NCI-H748 (cell line): ENCODE measurements at regions not wholly inside any gene's neighbourhood (a gene's known extent, or its start where the extent isn't known, plus 50 kb on each side); places are given as distances from the start of the nearest gene placed in this dataset.
"Not testable (repeated sequence)": the region's sequence is repeated elsewhere in the genome, so short reads cannot be mapped to it uniquely, and the experiment has no call there.

Source experiments
- DNase-seq: peaks from one replicate; lab custom pipeline; 2025; ENCODE audit not compliant: unreplicated experiment; lab: John Stamatoyannopoulos, UW

DNA sequence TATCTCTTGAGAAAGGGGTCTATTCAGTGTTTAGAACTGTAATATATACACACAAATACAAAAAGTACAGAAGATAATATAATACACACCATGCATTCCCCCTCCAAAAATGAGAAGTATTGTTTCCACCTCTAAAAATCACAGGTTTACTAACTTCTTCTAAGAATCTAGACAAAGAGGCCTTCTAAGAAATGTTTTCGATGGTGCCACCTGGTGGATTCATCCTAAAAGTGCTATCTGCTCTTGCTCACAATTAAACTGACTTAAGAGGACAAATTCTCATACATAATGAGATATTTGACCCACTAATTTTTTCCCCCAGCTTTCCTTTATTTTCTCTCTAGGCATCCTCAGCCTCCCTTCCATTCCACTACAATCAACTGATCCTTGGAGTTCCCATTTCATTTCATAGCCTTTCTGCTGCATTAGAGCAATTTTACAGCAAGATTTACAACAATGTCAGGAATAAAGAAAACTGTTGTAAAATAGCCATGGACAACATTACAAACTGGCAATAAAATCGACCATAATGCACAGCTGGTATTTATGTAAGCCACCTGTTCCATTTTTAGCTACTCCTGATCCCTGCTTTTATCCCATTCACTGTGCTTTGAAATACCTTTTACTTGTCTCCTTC is 124.6 kb downstream of the ARRDC4 start:
- DNase-seq, result peak; percentile 42

GRCh38 chr15:98088307-98088945 is 127.9 kb downstream of the ARRDC4 start:
- DNase-seq, result not testable (repeated sequence)

DNA sequence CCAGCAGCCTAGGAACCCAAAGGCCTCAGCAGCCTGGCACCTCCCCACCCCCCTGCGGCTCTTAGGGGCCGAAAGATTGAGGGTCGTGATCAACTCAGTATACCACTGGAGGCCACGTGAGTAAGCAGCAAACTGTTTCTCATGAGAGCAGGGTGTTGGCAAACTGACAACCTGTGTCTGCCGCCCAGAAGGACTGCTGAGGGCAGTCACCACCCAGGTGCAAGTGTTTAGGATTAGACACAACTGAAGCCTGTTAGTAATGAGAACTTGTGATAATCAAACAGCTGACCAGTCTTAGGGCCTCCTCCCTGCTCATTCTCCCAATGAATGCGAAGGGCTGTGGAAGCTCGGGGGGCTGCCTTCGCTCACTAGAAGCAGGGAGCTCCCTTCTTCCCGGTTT is 128.8 kb downstream of the ARRDC4 start:
- not testable (repeated sequence) for DNase-seq

GRCh38 chr15:98097986-98098385 is 137.5 kb downstream of the ARRDC4 start:
- not testable (repeated sequence) for DNase-seq

GRCh38 chr15:98100606-98101005 is 140.1 kb downstream of the ARRDC4 start:
- DNase-seq, result not testable (repeated sequence)

GRCh38 chr15:98103570-98103969 is 143.1 kb downstream of the ARRDC4 start:
- DNase-seq, result no peak

GRCh38 chr15:98104386-98105151 is 144.1 kb downstream of the ARRDC4 start:
- DNase-seq, result not testable (repeated sequence)

DNA sequence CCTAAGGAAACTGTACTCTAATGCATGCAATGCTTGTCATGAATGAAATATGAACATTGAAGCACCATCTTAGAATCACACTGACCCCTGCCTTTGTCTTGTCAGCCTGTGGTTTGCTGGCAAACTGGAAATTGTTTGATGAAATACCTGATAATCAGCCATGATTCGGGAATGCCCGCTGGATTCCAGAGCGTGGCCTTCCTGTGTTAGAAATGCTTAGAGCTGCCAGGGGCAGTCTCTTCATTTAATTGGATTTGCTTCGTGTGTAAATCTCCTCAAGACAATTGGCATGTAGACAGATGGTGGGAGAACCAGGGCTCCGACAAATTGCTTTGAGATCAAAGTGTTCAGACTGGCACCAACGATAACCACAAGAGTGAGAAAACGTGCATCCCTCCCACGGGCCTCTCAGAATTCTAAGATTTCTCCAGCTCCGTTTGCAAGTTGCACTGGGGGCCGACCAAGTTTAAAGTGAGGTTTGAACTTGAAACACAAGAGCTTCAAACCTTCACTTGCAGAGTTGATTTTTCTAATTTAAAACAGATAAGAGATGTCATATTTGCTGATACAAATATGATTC is 146.2 kb downstream of the ARRDC4 start:
- not testable (repeated sequence) for DNase-seq

- DNase-seq, result no peak
Observed at GRCh38 chr15:98111806-98112205, 151.3 kb downstream of the ARRDC4 start.

DNA sequence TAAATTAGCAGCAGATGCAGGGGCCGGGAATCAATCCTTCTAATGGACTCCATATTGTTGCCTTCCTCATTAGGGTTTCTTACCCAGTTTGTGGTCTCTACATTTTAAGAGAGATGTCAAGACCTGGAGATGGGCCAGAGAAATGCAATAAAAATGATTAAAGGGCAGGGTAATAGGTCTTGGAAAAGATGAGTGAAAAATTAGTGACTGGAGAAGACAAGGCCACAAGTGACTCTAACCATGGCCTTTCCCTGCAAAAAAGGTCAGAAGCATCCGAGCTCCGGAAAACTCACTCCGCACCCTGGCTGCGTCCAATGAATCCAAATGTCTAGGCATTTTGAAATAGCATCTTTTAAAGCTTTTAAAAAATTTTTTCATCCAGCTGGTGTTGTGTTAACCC is 152.8 kb downstream of the ARRDC4 start:
- no peak for DNase-seq

- DNase-seq, result no peak
Observed at GRCh38 chr15:98120561-98120960, 160.1 kb downstream of the ARRDC4 start.

DNA sequence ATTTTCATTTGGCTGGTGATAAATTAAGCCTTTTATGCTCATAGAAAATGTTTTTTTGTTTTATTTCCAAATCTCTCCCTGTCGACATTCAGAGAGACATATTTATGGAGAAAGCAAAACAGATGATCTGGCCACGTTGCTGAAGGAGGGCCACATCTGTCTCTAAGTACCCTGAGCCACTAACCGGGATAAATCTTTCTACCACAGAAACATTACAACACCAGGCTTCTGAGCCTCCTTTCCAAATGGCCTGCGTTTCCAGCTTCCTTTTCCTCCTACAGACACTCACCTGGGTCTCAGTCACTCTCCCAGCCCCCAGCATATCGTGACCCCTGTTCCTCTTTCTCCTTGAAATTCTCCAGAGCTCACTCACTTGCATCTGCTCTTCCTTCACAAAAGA is 161.0 kb downstream of the ARRDC4 start:
- no peak for DNase-seq

- DNase-seq, result no peak
Observed at GRCh38 chr15:98121957-98122356, 161.5 kb downstream of the ARRDC4 start.

DNA sequence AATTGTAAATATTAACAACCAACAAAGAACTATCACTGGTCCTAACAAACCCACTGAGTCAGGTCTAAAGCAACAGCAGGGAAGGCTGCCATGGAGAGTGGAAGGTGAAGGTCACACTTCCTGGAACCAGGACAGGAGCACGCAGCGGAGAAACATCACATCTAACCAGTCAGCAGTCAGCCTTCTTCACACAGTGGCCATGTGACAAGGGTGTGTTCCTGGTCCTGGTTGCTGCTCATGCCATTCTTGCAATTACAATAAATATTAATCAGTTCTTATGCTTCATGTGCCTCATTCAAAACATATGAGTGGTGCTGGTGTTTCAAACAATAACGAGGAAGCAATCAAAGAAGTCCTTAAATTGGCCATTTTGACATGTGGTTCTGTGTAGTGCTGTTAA is 162.8 kb downstream of the ARRDC4 start:
- no peak for DNase-seq

DNA sequence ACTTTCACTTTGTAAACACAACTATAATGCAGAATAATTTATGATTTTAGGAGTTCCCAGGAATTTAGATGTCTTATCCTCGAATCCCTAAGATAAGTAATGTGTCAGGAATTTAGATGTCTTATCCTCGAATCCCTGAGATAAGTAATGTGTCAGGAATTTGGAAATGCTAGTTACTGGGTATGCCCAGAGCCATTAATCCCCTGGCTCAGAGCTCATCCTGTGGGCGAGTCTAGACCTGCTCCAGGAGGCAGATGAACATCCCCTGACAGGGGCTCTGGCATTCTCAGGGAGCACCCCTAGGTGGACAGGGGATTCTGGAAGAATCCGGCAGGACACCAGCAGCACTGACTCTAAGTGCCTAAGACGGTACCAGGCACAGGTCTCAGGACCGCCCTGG is 163.3 kb downstream of the ARRDC4 start:
- no peak for DNase-seq

GRCh38 chr15:98124581-98124980 is 164.1 kb downstream of the ARRDC4 start:
- no peak for DNase-seq

DNA sequence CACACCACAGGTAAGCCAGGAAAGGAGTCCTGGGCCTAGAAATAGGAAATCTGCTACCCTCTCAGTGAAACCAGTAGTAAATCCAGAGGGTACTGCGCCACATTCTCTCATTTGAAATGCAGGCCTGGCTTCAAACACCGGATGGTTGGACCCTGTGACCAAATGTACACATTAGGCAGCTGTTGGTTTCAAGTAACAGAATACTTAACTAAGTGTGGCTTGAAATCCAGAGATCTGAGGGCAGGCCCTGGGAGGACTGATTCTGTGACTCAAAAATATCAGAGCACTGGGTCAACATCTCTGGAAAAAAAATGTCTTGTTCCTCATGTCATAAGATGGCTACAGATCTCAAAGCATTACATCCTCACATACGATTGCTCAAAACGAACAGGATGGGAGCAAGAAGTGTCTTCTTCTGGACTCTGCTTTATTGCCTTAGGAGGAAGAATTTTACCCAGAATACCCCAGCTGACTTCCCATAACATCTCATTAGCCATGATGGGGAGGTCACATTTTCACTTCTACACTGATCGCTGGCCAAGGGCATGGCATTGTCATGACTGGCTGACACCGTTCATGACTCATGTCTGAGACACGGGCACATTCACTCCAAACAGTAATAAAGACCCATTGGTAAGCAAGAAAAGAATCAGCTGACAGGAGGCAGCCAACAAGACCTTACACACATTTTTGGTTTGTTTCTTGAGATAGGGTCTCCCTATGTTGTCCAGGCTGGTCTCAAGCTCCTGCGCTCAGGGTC is 166.0 kb downstream of the ARRDC4 start:
- DNase-seq, result no peak

DNA sequence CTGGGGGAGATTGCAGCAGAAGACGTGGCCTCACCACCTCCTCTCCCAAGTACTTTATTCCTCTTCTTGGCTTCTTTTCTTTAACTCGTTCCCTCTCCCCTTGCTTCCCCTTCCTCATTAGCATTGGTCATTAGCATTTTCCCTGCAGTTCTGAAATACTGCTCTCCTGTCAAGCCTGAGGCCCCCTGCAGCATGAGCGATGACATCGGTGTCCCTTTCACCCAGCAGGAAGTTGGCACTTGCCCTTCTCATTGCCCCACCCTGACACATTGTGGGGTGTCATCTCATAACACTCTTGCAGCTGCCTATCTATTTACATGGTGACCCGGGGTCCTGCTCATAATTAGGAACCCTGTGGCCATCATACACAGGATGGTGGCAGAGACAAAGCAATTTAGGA is 167.1 kb downstream of the ARRDC4 start:
- DNase-seq, result peak; percentile 21

GRCh38 chr15:98131924-98132323 is 171.4 kb downstream of the ARRDC4 start:
- DNase-seq, result no peak

DNA sequence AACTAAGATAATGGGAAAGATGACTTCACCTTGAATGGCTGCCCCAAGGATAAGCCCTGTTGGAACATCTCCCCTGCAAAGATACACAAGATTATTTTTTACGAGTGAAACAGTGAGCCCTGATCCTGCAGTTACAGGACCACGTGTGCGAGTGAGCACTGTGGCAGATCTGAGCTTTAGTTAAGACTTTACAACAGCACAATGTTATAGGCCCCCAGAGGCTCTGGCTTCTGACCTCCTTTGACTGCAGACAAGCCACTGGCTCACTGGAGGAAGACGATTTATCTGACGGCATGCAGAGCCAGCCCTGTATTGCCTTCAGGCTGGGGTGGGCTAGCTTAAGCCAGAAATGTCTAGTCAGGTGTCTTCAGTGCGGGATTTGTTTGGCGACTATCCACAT is 174.4 kb downstream of the ARRDC4 start:
- no peak for DNase-seq

DNA sequence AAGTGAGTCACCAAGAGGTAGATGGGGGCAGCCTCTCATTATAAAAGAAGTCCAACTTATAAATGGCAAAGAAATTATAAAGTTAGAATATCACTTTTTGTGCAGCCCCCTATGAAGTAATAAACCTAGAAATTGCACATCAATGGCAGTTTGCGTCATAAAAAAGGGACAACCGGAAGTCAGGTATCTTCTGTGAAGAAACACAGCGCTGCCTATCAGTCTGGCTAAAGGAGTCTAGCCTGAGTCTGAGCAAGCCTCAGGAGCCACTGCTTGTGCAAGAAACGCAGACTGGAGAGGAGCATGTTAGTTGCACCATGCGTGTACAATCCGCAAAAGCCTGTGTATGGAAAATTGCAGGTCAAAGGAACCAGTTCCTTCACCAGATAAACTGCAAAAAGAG is 178.4 kb downstream of the ARRDC4 start:
- DNase-seq, result no peak
